HFF-Myc (cell line): ENCODE measurements at regions not wholly inside any gene's neighbourhood (a gene's known extent, or its start where the extent isn't known, plus 50 kb on each side); places are given as distances from the start of the nearest gene placed in this dataset.

Experiments
- DNase-seq: peaks from one replicate; pipeline ENCODE4 v3.0.0-alpha.2; 2011; ENCODE audit warnings: low read depth; ENCODE audit errors: extremely low read depth
- H3K4me3 ChIP-seq: replicated peaks from 2 replicates; pipeline ENCODE4 v1.5.1; 2011; ENCODE audit warnings: low read depth, mild to moderate bottlenecking, control low read depth, low read length
- TF ChIP-seq, protein P1 (sequence below): IDR thresholded peaks from 2 replicates; pipeline ENCODE4 v1.5.1; 2012; ENCODE audit warnings: mild to moderate bottlenecking, low read depth, low read length, control low read depth; ENCODE audit errors: missing control alignments

DNA sequence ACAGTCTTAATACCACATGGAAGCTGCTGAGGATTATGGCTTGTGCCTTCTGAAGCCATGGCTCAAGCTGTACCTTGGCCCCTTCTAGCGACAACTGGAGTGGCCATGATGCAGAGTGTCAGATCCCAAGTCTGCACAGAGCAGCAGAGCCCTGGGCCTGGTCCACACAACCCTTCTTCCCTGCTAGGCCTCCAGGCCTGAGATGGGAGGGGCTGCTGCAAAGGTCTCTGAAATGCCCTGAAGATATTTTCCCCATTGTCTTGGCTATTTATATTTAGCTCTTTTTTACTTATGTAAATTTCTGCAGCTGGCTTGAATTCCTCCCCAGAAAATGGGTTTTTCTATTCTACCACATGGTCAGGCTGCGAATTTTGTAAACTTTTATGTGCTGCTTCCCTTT is 804.6 kb upstream of the ZWINT start:
- TF ChIP-seq, protein P1, sequence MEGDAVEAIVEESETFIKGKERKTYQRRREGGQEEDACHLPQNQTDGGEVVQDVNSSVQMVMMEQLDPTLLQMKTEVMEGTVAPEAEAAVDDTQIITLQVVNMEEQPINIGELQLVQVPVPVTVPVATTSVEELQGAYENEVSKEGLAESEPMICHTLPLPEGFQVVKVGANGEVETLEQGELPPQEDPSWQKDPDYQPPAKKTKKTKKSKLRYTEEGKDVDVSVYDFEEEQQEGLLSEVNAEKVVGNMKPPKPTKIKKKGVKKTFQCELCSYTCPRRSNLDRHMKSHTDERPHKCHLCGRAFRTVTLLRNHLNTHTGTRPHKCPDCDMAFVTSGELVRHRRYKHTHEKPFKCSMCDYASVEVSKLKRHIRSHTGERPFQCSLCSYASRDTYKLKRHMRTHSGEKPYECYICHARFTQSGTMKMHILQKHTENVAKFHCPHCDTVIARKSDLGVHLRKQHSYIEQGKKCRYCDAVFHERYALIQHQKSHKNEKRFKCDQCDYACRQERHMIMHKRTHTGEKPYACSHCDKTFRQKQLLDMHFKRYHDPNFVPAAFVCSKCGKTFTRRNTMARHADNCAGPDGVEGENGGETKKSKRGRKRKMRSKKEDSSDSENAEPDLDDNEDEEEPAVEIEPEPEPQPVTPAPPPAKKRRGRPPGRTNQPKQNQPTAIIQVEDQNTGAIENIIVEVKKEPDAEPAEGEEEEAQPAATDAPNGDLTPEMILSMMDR: no peak
- no peak for DNase-seq
- no peak overlapping the region for H3K4me3 ChIP-seq

DNA sequence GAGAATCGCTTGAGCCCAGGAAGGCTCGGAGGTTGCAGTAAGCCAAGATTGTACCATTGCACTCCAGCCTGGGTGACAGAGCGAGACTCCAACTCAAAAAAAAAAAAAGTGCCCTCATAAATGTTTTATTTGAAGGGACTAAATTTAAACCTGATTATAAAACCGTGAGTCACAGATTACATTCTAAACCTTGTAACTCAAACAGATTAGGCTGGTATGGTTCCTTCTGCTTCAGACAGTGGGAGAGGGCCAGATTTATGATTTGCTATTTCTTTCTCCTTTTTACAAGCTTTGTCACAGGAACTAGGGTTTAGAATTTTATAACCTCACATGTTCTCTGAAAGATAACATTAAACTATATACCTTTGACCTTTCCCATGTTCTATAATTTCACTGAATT is 801.2 kb upstream of the ZWINT start:
- no peak for DNase-seq
- TF ChIP-seq, protein P1: no peak
- H3K4me3 ChIP-seq: no peak overlapping the region

DNA sequence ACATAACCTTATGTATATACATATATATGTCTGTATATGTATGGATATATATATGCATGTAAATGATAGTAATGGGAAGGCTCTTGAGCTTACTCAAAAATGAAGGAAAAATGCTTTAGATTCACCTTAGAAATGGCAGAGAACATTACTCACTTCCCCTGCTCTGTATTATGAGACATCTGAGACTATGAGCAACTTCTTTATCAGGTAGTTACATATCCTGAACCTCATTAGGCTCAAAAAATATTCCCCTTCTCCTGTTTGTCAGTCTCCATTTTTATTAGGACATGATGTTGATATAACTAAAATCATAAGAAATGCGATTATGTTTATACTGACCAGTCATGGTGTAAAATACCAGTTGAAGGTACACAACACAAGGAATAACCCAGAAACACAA is 800.1 kb upstream of the ZWINT start:
- TF ChIP-seq, protein P1: no peak
- no peak overlapping the region for H3K4me3 ChIP-seq
- no peak for DNase-seq

DNA sequence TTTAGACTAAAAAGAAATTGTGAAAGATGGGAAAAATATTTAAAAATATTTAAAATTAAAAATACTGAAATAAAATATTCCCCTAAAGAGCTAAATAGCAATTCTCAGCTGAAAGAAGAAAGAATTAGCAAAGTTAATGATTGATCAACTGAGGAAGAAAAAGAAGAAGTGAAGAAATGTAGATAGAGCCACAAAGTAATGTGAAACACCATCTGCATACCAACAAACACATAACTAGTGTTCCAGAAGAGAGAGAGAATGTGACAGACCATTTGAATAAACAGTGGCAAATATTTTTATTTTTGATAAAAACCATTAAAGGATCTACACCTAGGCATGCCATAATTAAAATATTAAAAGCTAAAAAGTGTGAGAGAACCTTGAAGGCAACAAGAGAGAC is 784.5 kb upstream of the ZWINT start:
- TF ChIP-seq, protein P1: no peak
- DNase-seq: no peak
- no peak overlapping the region for H3K4me3 ChIP-seq

DNA sequence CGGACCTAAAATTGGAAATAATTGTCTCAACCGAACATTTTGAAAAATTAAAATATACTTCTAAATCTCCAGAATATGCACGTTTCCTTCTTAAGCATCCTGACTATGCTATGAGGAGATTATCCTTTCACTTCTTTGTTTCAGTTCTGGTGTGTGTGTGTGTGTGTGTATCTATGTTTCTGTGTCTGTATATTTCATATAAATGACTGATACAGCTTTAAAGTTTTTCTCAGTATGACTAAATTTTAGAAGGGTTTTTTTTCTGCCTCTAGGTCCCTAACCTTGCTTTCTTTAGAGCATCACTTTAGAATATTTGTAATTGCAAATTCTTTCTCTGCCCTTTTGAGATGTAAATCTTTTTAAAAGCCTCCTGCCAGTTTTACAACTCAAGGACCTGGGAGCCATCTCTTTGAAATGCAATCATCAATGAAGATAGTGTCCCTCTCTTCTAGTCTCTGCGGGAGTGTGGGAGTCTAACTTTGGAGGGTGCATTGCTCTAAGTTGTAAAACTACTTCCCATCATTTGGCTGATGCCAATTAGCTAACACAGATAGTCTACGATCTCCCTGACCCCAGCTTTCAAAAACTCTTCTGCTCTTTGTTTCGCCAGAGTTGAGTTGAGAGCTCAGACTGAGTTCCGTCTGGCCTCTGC is 782.0 kb upstream of the ZWINT start:
- no peak overlapping the region for H3K4me3 ChIP-seq
- no peak for DNase-seq
- TF ChIP-seq, protein P1: no peak

DNA sequence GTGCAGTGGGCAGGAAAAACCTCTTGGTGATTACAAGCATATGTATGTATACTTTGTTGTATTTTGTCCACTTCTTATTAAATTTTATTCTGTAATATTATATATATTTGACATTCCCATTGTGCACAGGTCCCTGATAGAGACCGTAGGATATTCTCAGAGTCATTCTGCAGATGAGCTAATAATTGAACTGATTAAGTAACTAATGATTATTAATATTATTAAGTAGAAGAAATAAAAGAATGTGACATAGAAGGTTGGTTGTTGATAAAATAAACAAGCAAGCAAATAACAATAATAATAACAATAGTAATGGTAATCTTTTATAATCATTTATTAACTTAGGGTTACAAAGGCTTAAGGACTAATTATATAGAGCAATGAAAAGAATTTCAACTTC is 780.6 kb upstream of the ZWINT start:
- DNase-seq: no peak
- TF ChIP-seq, protein P1: no peak
- H3K4me3 ChIP-seq: no peak overlapping the region

DNA sequence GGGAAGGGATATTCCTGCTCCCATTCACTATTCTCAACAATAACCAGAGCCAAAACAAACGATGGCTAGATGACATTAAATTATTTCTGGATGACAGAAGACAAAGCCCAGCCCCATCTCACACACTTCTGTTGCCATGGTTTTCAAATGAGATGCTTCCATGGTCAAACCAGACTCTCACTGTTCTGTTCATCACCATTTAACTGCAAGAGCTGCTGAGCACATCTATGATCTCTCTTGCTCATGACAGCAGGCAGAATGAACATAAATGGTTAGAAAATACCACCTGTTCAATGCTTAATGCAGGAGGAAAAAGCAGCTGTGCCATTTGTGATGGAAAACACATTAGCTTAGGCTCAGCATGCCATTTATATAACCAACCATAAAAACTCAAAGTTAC is 758.6 kb upstream of the ZWINT start:
- no peak for DNase-seq
- H3K4me3 ChIP-seq: no peak overlapping the region
- TF ChIP-seq, protein P1: no peak
